H9 (cell line): ENCODE measurements at regions not wholly inside any gene's neighbourhood (a gene's known extent, or its start where the extent isn't known, plus 50 kb on each side); places are given as distances from the start of the nearest gene placed in this dataset.

Experiments
- DNase-seq: peaks from one replicate; pipeline ENCODE4 v3.0.0-alpha.2; 2017
- H2AFZ ChIP-seq: one replicate; pipeline ENCODE4 v1.6.1; 2013; ENCODE audit warnings: mild to moderate bottlenecking, low read length, control low read depth, moderate library complexity
- H2AK5ac ChIP-seq: 2 replicates; pipeline ENCODE4 v1.6.1; 2013; ENCODE audit warnings: low read length, control low read depth, mixed read lengths; ENCODE audit not compliant: insufficient read length
- H2BK120ac ChIP-seq: one replicate; pipeline ENCODE4 v1.6.1; 2013; ENCODE audit warnings: low read depth, mild to moderate bottlenecking, low read length, control low read depth, inconsistent platforms; ENCODE audit not compliant: poor library complexity, severe bottlenecking
- H2BK12ac ChIP-seq: 2 replicates; pipeline ENCODE4 v1.6.1; 2013; ENCODE audit warnings: low read length, control low read depth, mixed read lengths, low read depth; ENCODE audit not compliant: insufficient read length
- H2BK15ac ChIP-seq: 2 replicates; pipeline ENCODE4 v1.6.1; 2013; ENCODE audit warnings: low read depth, low read length, control low read depth
- H2BK20ac ChIP-seq: one replicate; pipeline ENCODE4 v1.6.1; 2013; ENCODE audit warnings: low read depth, mild to moderate bottlenecking, low read length, control low read depth, inconsistent platforms; ENCODE audit not compliant: poor library complexity, severe bottlenecking
- H2BK5ac ChIP-seq: 2 replicates; pipeline ENCODE4 v1.6.1; 2013; ENCODE audit warnings: low read length, control low read depth, mixed read lengths; ENCODE audit not compliant: insufficient read length
- H3K14ac ChIP-seq: 2 replicates; pipeline ENCODE4 v1.6.1; 2013; ENCODE audit warnings: low read length, control low read depth; ENCODE audit not compliant: insufficient read depth
- H3K18ac ChIP-seq: 2 replicates; pipeline ENCODE4 v1.6.1; 2013; ENCODE audit warnings: low read depth, mild to moderate bottlenecking, mixed read lengths, low read length, control low read depth; ENCODE audit not compliant: insufficient read length
- H3K23ac ChIP-seq: 2 replicates; pipeline ENCODE4 v1.6.1; 2013; ENCODE audit warnings: low read length, control low read depth, mixed read lengths, low read depth; ENCODE audit not compliant: insufficient read length
- H3K23me2 ChIP-seq: 2 replicates; pipeline ENCODE4 v1.6.1; 2013; ENCODE audit warnings: low read depth, mild to moderate bottlenecking, mixed read lengths, low read length, control low read depth; ENCODE audit not compliant: insufficient read length, poor library complexity, severe bottlenecking
- H3K27ac ChIP-seq: 2 replicates; pipeline ENCODE4 v1.5.1; 2013; ENCODE audit warnings: low read length, control low read depth, mixed read lengths, low read depth; ENCODE audit not compliant: insufficient read length
- H3K27me3 ChIP-seq: 2 replicates; pipeline ENCODE4 v1.6.1; 2013; ENCODE audit warnings: low read length, control low read depth, inconsistent platforms; ENCODE audit not compliant: insufficient read depth
- H3K4ac ChIP-seq: 2 replicates; pipeline ENCODE4 v1.6.1; 2013; ENCODE audit warnings: low read depth, mild to moderate bottlenecking, control low read depth, inconsistent platforms, low read length, moderate library complexity
- H3K4me1 ChIP-seq: 2 replicates; pipeline ENCODE4 v1.6.1; 2013; ENCODE audit warnings: low read length, control low read depth, inconsistent platforms; ENCODE audit not compliant: insufficient read depth
- H3K4me2 ChIP-seq: 2 replicates; pipeline ENCODE4 v1.6.1; 2013; ENCODE audit warnings: low read length, control low read depth, mixed read lengths; ENCODE audit not compliant: insufficient read length, insufficient read depth
- H3K56ac ChIP-seq: 2 replicates; pipeline ENCODE4 v1.6.1; 2013; ENCODE audit warnings: low read depth, mild to moderate bottlenecking, mixed read lengths, low read length, control low read depth; ENCODE audit not compliant: insufficient read length
- H3K79me1 ChIP-seq: 2 replicates; pipeline ENCODE4 v1.6.1; 2013; ENCODE audit warnings: low read depth, mild to moderate bottlenecking, moderate library complexity, low read length, control low read depth, inconsistent platforms; ENCODE audit not compliant: insufficient read depth, poor library complexity, severe bottlenecking
- H3K79me2 ChIP-seq: 2 replicates; pipeline ENCODE4 v1.6.1; 2013; ENCODE audit warnings: low read length, control low read depth, inconsistent platforms; ENCODE audit not compliant: insufficient read depth
- H3K9ac ChIP-seq: 2 replicates; pipeline ENCODE4 v1.6.1; 2013; ENCODE audit warnings: low read length, control low read depth, mixed read lengths; ENCODE audit not compliant: insufficient read length; ENCODE audit errors: extremely low read depth
- H3K9me3 ChIP-seq: one replicate; pipeline ENCODE4 v1.6.1; 2013; ENCODE audit warnings: low read depth, low read length, inconsistent platforms; ENCODE audit not compliant: control insufficient read depth
- H3T11ph ChIP-seq: one replicate; pipeline ENCODE4 v1.6.1; 2013; ENCODE audit warnings: mild to moderate bottlenecking, low read length, control low read depth, inconsistent platforms
- H4K20me1 ChIP-seq: one replicate; pipeline ENCODE4 v1.6.1; 2013; ENCODE audit not compliant: control insufficient read depth, insufficient read length, insufficient read depth
- H4K5ac ChIP-seq: 2 replicates; pipeline ENCODE4 v1.6.1; 2013; ENCODE audit warnings: low read depth, mild to moderate bottlenecking, mixed read lengths, low read length, control low read depth; ENCODE audit not compliant: insufficient read length
- H4K8ac ChIP-seq: replicated peaks from 2 replicates; pipeline ENCODE4 v1.6.1; 2013; ENCODE audit warnings: low read length, control low read depth, mixed read lengths, low read depth; ENCODE audit not compliant: insufficient read length
- H4K91ac ChIP-seq: 2 replicates; pipeline ENCODE4 v1.6.1; 2013; ENCODE audit warnings: low read depth, mild to moderate bottlenecking, moderate library complexity, mixed read lengths, low read length, control low read depth; ENCODE audit not compliant: insufficient read length
- H3K27ac Mint-ChIP-seq, 3 experiments: 2 replicates in 2 of 3; 3 replicates in 1 of 3; pipeline ENCODE4 v1.8.0; 2020 to 2021; ENCODE audit warnings: mixed read lengths in 3 of 3, mild to moderate bottlenecking in 1 of 3, moderate library complexity in 1 of 3
- H3K27me3 Mint-ChIP-seq: 2 replicates; pipeline ENCODE4 v1.8.0; 2021; ENCODE audit warnings: low read depth, mild to moderate bottlenecking, moderate library complexity, mixed read lengths
- H3K36me3 Mint-ChIP-seq, 3 experiments: 2 replicates in 2 of 3; 3 replicates in 1 of 3; pipeline ENCODE4 v1.8.0; 2020 to 2021; ENCODE audit warnings: low read depth in 3 of 3, mixed read lengths in 3 of 3; ENCODE audit not compliant: insufficient read depth in 1 of 3
- H3K4me1 Mint-ChIP-seq, 2 experiments: 2 replicates each; pipeline ENCODE4 v1.8.0; 2020; ENCODE audit warnings: mixed read lengths in 2 of 2
- H3K4me3 Mint-ChIP-seq, 2 experiments: 2 replicates in 1 of 2; 3 replicates in 1 of 2; pipeline ENCODE4 v1.8.0; 2020 to 2021; ENCODE audit warnings: mild to moderate bottlenecking in 2 of 2, mixed read lengths in 2 of 2, moderate library complexity in 1 of 2
- H3K9me3 Mint-ChIP-seq, 2 experiments: 2 replicates in 1 of 2; 3 replicates in 1 of 2; pipeline ENCODE4 v1.8.0; 2020; ENCODE audit warnings: mild to moderate bottlenecking in 2 of 2, mixed read lengths in 2 of 2, moderate library complexity in 1 of 2
- CTCF ChIP-seq: fragments of 200-600 bp; sonication (generic); conservative IDR thresholded peaks from 3 replicates; pipeline ENCODE4 v1.8.0; 2021; ENCODE audit warnings: antibody characterized with exemption, mild to moderate bottlenecking
- WGBS: extraction: QIAGEN DNeasy Blood & Tissue Kit; methylation state at CpG from one replicate; pipeline ENCODE4 v1.1.7; 2013; ENCODE audit warnings: missing lambda C conversion rate, low lambda C conversion rate, mixed read lengths; ENCODE audit not compliant: insufficient read length; ENCODE audit errors: extremely low coverage; 5-methylcytosine and 5-hydroxymethylcytosine counted together

DNA sequence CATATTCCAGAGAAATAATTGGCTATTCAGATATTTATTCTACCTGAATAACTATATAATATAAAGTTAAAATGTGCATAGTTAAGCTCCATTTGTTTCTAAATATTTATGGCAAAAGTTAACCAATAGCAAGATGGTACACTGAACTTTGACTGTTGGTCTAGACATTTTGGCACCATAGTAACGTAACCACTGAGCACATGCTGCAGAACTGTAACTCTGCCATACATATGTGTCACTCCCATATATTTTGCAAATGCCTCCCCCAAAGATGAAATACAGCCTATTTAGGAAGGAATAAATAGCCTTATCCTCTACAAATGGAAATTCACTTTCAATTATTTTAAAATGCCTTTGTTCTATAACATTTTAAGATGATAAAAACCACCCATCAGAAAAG is 424.9 kb downstream of the CENPC start:
- no peak overlapping the region for H2BK5ac ChIP-seq
- H2BK20ac ChIP-seq: no peak overlapping the region
- H3K14ac ChIP-seq: no peak overlapping the region
- H3K4ac ChIP-seq: no peak overlapping the region
- no peak overlapping the region for H3T11ph ChIP-seq
- H3K27ac Mint-ChIP-seq: no peak overlapping the region
- no peak for TF ChIP-seq CTCF
- H3K18ac ChIP-seq: no peak overlapping the region
- H3K36me3 Mint-ChIP-seq: no peaks in the 10 kb centered on the region
- no peaks in the 10 kb centered on the region for H3K27me3 Mint-ChIP-seq
- no peak overlapping the region for H3K23ac ChIP-seq
- H2BK120ac ChIP-seq: no peak overlapping the region
- no peak overlapping the region for H3K27ac ChIP-seq
- H3K79me2 ChIP-seq: no peaks in the 10 kb centered on the region
- no peaks in the 10 kb centered on the region for H4K20me1 ChIP-seq
- no peaks in the 10 kb centered on the region for H3K23me2 ChIP-seq
- H4K91ac ChIP-seq: no peak overlapping the region
- no peaks in the 10 kb centered on the region for H3K27me3 ChIP-seq
- H3K9ac ChIP-seq: no peak overlapping the region
- no peak overlapping the region for H3K4me3 Mint-ChIP-seq
- DNase-seq: no peak
- no peak overlapping the region for H2AK5ac ChIP-seq
- H3K9me3 ChIP-seq: no peaks in the 10 kb centered on the region
- H3K4me2 ChIP-seq: no peak overlapping the region
- no peak overlapping the region for H2BK15ac ChIP-seq
- H3K4me1 ChIP-seq: no peaks in the 10 kb centered on the region
- no peak overlapping the region for H2AFZ ChIP-seq
- H3K9me3 Mint-ChIP-seq: no peaks in the 10 kb centered on the region; a peak in 1 of 5 replicates
- no peak overlapping the region for H4K5ac ChIP-seq
- no peaks in the 10 kb centered on the region for H3K79me1 ChIP-seq
- no CpG with 5 or more reads among the region's 1 CpG for WGBS
- no peak overlapping the region for H3K56ac ChIP-seq
- H4K8ac ChIP-seq: no peak overlapping the region
- H2BK12ac ChIP-seq: no peak overlapping the region
- 0 out of 4 replicates have a peak, but pooled peaks cover 0 to 3% of the 10 kb centered on the region in 2 experiments for H3K4me1 Mint-ChIP-seq
